Mesothelial cell of epicardium (in vitro differentiated cells): ENCODE measurements at regions not wholly inside any gene's neighbourhood (a gene's known extent, or its start where the extent isn't known, plus 50 kb on each side); places are given as distances from the start of the nearest gene placed in this dataset.
"Not testable (repeated sequence)": the region's sequence is repeated elsewhere in the genome, so short reads cannot be mapped to it uniquely, and the experiment has no call there.

Source experiments
- DNase-seq, 2 experiments: peaks; one replicate each; pipeline ENCODE4 v3.0.0; 2021; ENCODE audit warnings: low spot score in 2 of 2; ENCODE audit not compliant: unreplicated experiment in 2 of 2
- H3K27ac Mint-ChIP-seq: 2 replicates; pipeline ENCODE4 v1.8.0; 2021; ENCODE audit warnings: mixed read lengths
- H3K27me3 Mint-ChIP-seq: 2 replicates; pipeline ENCODE4 v1.8.0; 2021; ENCODE audit warnings: low read depth, mixed read lengths
- H3K36me3 Mint-ChIP-seq: 2 replicates; pipeline ENCODE4 v1.8.0; 2021; ENCODE audit warnings: mixed read lengths
- H3K4me1 Mint-ChIP-seq: 2 replicates; pipeline ENCODE4 v1.8.0; 2021; ENCODE audit warnings: mixed read lengths
- H3K4me3 Mint-ChIP-seq: 2 replicates; pipeline ENCODE4 v1.8.0; 2021; ENCODE audit warnings: mild to moderate bottlenecking, moderate library complexity, mixed read lengths
- H3K9me3 Mint-ChIP-seq: 2 replicates; pipeline ENCODE4 v1.8.0; 2021; ENCODE audit warnings: mixed read lengths
- TF ChIP-seq, protein P1 (sequence below): fragments of 200-600 bp; sonication (generic); IDR thresholded peaks from one replicate; pipeline ENCODE4 v1.5.0; 2021; ENCODE audit warnings: antibody characterized with exemption; ENCODE audit not compliant: unreplicated experiment

- H3K9me3 Mint-ChIP-seq: peaks cover 78% of the 10 kb centered on the region
- peaks cover 21% of the 10 kb centered on the region for H3K36me3 Mint-ChIP-seq
Observed at GRCh38 chr14:106343626-106344025, 817.2 kb downstream of the TMEM121 start.

GRCh38 chr14:106344065-106344614, 817.8 kb downstream of the TMEM121 start:
- not testable (repeated sequence) for H3K4me1 Mint-ChIP-seq, H3K27ac Mint-ChIP-seq, H3K4me3 Mint-ChIP-seq, H3K27me3 Mint-ChIP-seq, DNase-seq
- H3K36me3 Mint-ChIP-seq: peaks cover 23% of the 10 kb centered on the region
- H3K9me3 Mint-ChIP-seq: peaks cover 82% of the 10 kb centered on the region

More at GRCh38 chr14:106343626-106344025, 817.2 kb downstream of the TMEM121 start:
- Mint-ChIP-seq H3K4me1 (no peaks in the 10 kb centered on the region), H3K27ac (no peak overlapping the region), H3K27me3 (no peaks in the 10 kb centered on the region), H3K4me3 (no peak overlapping the region)
- TF ChIP-seq, protein P1, sequence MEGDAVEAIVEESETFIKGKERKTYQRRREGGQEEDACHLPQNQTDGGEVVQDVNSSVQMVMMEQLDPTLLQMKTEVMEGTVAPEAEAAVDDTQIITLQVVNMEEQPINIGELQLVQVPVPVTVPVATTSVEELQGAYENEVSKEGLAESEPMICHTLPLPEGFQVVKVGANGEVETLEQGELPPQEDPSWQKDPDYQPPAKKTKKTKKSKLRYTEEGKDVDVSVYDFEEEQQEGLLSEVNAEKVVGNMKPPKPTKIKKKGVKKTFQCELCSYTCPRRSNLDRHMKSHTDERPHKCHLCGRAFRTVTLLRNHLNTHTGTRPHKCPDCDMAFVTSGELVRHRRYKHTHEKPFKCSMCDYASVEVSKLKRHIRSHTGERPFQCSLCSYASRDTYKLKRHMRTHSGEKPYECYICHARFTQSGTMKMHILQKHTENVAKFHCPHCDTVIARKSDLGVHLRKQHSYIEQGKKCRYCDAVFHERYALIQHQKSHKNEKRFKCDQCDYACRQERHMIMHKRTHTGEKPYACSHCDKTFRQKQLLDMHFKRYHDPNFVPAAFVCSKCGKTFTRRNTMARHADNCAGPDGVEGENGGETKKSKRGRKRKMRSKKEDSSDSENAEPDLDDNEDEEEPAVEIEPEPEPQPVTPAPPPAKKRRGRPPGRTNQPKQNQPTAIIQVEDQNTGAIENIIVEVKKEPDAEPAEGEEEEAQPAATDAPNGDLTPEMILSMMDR: no peak
- DNase-seq: no peak

- peaks cover 81% of the 10 kb centered on the region for H3K9me3 Mint-ChIP-seq
- not testable (repeated sequence) for H3K27me3 Mint-ChIP-seq
Observed at GRCh38 chr14:106344791-106345479, 818.6 kb downstream of the TMEM121 start.

GRCh38 chr14:106346084-106346483, 819.7 kb downstream of the TMEM121 start:
- Mint-ChIP-seq H3K27me3 (no peaks in the 10 kb centered on the region), H3K9me3 (peaks cover 84% of the 10 kb centered on the region), H3K4me3 (no peak overlapping the region), H3K27ac (no peak overlapping the region), H3K36me3 (peaks cover 24% of the 10 kb centered on the region), H3K4me1 (no peaks in the 10 kb centered on the region)
- DNase-seq: no peak
- TF ChIP-seq, protein P1: no peak

More at GRCh38 chr14:106344791-106345479, 818.6 kb downstream of the TMEM121 start:
- not testable (repeated sequence) for DNase-seq, H3K27ac Mint-ChIP-seq, H3K4me1 Mint-ChIP-seq, H3K4me3 Mint-ChIP-seq
- H3K36me3 Mint-ChIP-seq: peaks cover 22% of the 10 kb centered on the region

DNA sequence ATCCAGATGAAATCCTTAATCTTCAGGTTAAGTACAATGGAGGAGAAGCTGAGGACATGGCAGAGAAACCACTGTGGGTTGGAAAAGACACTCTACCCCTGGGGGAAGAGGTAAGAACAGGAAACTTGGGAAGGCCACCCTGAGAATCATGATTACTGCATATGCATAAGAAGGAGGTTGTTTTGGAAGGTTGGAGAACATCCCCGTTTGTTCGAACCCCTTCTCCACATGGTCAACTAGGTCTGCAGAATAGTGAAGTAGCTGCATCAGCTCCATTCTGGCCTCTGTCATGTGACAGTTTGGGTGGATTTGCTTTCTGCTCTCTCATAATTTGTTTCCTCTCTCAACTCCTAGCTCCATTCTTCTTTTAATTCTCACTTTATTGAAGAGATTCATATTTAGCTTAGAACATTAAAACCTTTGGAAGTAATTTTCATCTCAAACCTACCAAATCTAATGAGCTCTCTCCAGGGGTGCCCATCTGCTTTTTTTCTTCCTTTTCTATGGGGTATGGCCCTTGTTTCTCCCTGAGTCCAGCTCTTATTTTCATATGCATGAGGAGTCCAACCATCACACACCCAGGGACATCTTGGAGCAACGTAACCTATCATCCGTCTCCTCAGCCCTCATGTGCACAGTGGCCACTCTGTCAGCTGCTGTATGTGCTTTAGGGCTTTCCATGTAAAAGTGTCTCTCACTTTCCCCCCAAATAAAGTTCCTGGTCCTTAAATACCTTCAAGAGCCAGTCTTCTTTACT, 820.3 kb downstream of the TMEM121 start:
- Mint-ChIP-seq H3K27me3 (no peaks in the 10 kb centered on the region), H3K4me1 (no peaks in the 10 kb centered on the region), H3K4me3 (no peak overlapping the region), H3K9me3 (peaks cover 87% of the 10 kb centered on the region), H3K36me3 (peaks cover 24% of the 10 kb centered on the region), H3K27ac (no peak overlapping the region)
- TF ChIP-seq, protein P1: no peak
- no peak for DNase-seq

DNA sequence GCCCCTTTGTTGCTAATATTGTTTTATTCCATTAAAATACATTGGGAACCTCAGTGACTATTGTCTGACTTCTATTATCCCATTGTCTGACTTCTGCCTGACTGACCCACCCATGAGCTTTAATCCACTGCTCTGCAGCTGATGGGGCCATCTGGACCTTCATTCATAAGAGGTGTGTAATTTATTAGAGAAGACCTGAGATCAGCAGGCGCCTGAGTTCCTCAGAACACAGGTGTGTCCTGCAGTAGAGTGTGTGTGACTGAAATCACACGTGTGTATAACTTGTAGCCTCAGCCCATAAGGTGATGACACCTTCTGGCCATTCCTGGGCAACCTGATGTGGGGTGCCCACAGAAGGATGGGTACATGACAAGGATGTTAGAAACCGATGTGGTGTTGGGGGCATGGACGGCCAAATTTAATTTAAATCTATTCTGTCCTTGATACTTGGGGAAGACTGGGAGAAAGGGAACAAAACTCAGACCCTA, 821.0 kb downstream of the TMEM121 start:
- H3K9me3 Mint-ChIP-seq: peaks cover 89% of the 10 kb centered on the region
- H3K27me3 Mint-ChIP-seq: no peaks in the 10 kb centered on the region
- peaks cover 25% of the 10 kb centered on the region for H3K36me3 Mint-ChIP-seq
- TF ChIP-seq, protein P1: no peak
- no peak overlapping the region for H3K4me3 Mint-ChIP-seq
- H3K4me1 Mint-ChIP-seq: no peaks in the 10 kb centered on the region
- DNase-seq: no peak
- H3K27ac Mint-ChIP-seq: no peak overlapping the region
